Upper lobe of left lung (tissue), 4 donors: ENCODE measurements at regions not wholly inside any gene's neighbourhood (a gene's known extent, or its start where the extent isn't known, plus 50 kb on each side); places are given as distances from the start of the nearest gene placed in this dataset.

ENCODE experiments used
- CTCF ChIP-seq, 6 experiments: fragments of 450-650 bp in 4 of 6; fragments of 200-600 bp in 2 of 6; sonication (generic) in 2 of 6; IDR thresholded peaks; one replicate each; pipeline ENCODE4 v1.5.1; 2016 to 2019; ENCODE audit warnings: antibody characterized with exemption in 6 of 6
- EP300 ChIP-seq, 4 donors: sonication (generic); formaldehyde crosslinking; IDR thresholded peaks; one replicate each; pipeline ENCODE4 v1.5.1; 2017; ENCODE audit warnings: antibody characterized with exemption in 4 of 4, control low read depth in 2 of 4
- POLR2A ChIP-seq, 4 donors: fragments of 450-650 bp; IDR thresholded peaks; one replicate each; pipeline ENCODE4 v1.5.1; 2016 to 2017; ENCODE audit warnings: antibody characterized with exemption in 4 of 4, mild to moderate bottlenecking in 2 of 4
- POLR2AphosphoS5 ChIP-seq, 2 donors: sonication (generic); formaldehyde crosslinking; IDR thresholded peaks; one replicate each; pipeline ENCODE4 v1.5.1; 2017; ENCODE audit warnings: antibody characterized with exemption in 2 of 2

GRCh38 chr17:68195667-68196393 is 52.0 kb upstream of the AMZ2 start:
- no peak for TF ChIP-seq CTCF (IDR thresholded peaks at IDR 0.05)
- TF ChIP-seq POLR2A (IDR thresholded peaks at IDR 0.05): no peak
- TF ChIP-seq POLR2AphosphoS5 (IDR thresholded peaks at IDR 0.05): no peak
- TF ChIP-seq EP300 (IDR thresholded peaks at IDR 0.05): no peak
